ENCODE measurements at regions not wholly inside any gene's neighbourhood (a gene's known extent, or its start where the extent isn't known, plus 50 kb on each side); places are given as distances from the start of the nearest gene placed in this dataset.

DNA sequence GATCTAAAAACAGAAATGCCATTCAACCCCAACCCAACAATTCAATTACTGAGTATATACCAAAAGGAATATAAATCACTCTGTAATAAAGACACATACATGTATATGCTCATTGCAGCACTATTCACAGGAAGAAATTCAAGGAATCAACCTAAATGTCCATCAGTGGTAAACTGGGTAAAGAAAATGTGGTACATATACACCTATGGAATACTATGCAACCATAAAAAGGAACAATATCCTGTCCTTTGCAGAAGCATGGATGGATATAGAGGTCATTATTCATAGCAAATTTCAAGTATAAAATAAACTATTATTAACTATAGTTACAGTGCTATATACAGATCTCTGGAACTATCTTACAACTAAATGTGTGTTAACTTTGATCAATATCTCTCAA lies 599.3 kb downstream of the CDH11 start:
- in situ Hi-C loops (cut with MboI): no loop called here

More for the DNA sequence above, 599.3 kb downstream of the CDH11 start:
- intact Hi-C loops (cut with micrococcal nuclease; ENCODE audit: unreplicated experiment): no loop called here
- Histone ChIP-seq H4K20me1 (ENCODE audit: control insufficient read depth, insufficient read depth) (no peaks in the 10 kb centered on the region), H3K4me2 (ENCODE audit: control insufficient read depth, insufficient read depth) (no peak overlapping the region), H3K4me3 (no peak overlapping the region), H3K9ac (ENCODE audit: control insufficient read depth, insufficient read depth, low read length) (no peak overlapping the region), H3K4me1 (ENCODE audit: control insufficient read depth, insufficient read depth, low read length) (no peaks in the 10 kb centered on the region), H3K27me3 (replicated peaks in 1 of 2; ENCODE audit: control insufficient read depth in 2 of 2, insufficient read depth in 2 of 2, low read length in 1 of 2) (no peaks in the 10 kb centered on the region), H2AFZ (ENCODE audit: control insufficient read depth, low read depth, low read length) (no peak overlapping the region), H3K36me3 (ENCODE audit: control insufficient read depth in 2 of 2, insufficient read depth in 2 of 2, low read length in 1 of 2) (no peaks in the 10 kb centered on the region), H3K9me3 (replicated peaks; ENCODE audit: control insufficient read depth, insufficient read depth, low read length) (no peaks in the 10 kb centered on the region), H3K27ac (ENCODE audit: control insufficient read depth, insufficient read depth) (no peak overlapping the region), H3K79me2 (ENCODE audit: control insufficient read depth, insufficient read depth, low read length) (no peaks in the 10 kb centered on the region)
- ChIA-PET CTCF (no interaction called here), RAD21 (ENCODE audit: unreplicated experiment) (no interaction called here), POLR2A (no interaction called here), SMC1A (ENCODE audit: uncharacterized antibody, unreplicated experiment) (interaction anchor here (0.9 kb wide), 1 partner anchor 24 kb away, joined by 3 read pairs; no protein-coding TSS in a partner anchor)
- DNase-seq (ENCODE audit: low read depth, low spot score) (no peak), FAIRE-seq (no peak), ATAC-seq (no peak)
- no peak for TF ChIP-seq ETV6 (conservative IDR thresholded peaks at IDR 0.05 in 1 of 2, IDR thresholded peaks at IDR 0.05 in 1 of 2; ENCODE audit: borderline replicate concordance in 1 of 2, low read depth in 1 of 2)
- TF ChIP-seq IRF4 (IDR thresholded peaks at IDR 0.05; ENCODE audit: low read depth, low read length): no peak
- no peak for TF ChIP-seq WRNIP1 (IDR thresholded peaks at IDR 0.05; ENCODE audit: borderline replicate concordance, low read depth, low read length)
- TF ChIP-seq LARP7 (IDR thresholded peaks at IDR 0.05): no peak
- TF ChIP-seq SMAD1 (IDR thresholded peaks at IDR 0.05; ENCODE audit: low read depth, partially characterized antibody): no peak
- TF ChIP-seq CHD2 (IDR thresholded peaks at IDR 0.05; ENCODE audit: borderline replicate concordance, low read depth, low read length): no peak
- no peak for TF ChIP-seq ZNF274 (IDR thresholded peaks at IDR 0.05; ENCODE audit: insufficient read depth, insufficient read length)
- no peak for TF ChIP-seq ZBTB4 (CRISPR knock-in tag; IDR thresholded peaks at IDR 0.05)
- no peak for TF ChIP-seq TAF1 (IDR thresholded peaks at IDR 0.05; ENCODE audit: borderline replicate concordance, low read depth, low read length)
- no peak for TF ChIP-seq FOS (IDR thresholded peaks at IDR 0.05; ENCODE audit: borderline replicate concordance, extremely low read depth, insufficient read length)
- TF ChIP-seq POLR2AphosphoS5 (IDR thresholded peaks at IDR 0.05; ENCODE audit: low read length): no peak
- BruUV-seq (replicated peaks): no TSS peak
